ENCODE measurements at regions not wholly inside any gene's neighbourhood (a gene's known extent, or its start where the extent isn't known, plus 50 kb on each side); places are given as distances from the start of the nearest gene placed in this dataset.

DNA sequence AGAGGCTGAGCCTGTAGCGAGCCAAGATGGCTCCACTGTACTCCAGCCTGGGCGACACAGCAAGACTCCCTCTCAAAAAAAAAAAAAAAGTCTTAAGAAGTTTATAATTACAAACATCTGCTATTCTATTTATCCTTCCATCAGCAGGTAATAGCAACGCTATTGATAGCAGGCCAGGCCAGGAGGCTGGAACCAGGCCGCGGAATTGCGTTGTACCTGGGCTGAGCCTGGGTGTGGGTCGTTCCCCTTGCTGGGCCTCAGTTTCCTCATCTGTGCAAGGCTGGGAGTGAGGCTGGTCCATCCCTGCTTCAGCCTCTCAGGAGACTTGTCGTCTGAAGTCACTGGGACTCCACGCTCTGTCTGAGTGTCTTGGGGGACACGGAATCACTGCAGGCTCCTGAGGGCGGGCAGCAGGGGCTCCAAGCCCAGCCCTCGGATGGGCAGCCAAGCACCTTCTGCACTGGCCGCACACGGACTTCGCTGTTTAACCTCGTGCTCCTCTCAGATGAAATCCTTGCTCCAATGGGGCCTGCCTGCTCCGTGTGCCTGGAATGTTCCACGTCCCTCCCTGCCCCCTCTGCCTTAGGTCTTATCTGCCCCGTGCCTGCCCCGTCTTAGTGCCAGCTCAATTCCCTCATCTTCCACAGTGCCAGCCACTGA lies 103.9 kb upstream of the C1orf174 start:
- Mint-ChIP-seq H3K4me1 (ENCODE audit: insufficient read depth, unreplicated experiment) (no peaks in the 10 kb centered on the region), H3K36me3 (ENCODE audit: insufficient read depth, unreplicated experiment) (no peaks in the 10 kb centered on the region), H3K9me3 (ENCODE audit: unreplicated experiment) (peaks cover 27% of the 10 kb centered on the region), H3K4me3 (ENCODE audit: unreplicated experiment) (no peak overlapping the region), H3K27ac (ENCODE audit: low read depth, unreplicated experiment) (no peak overlapping the region), H3K27me3 (ENCODE audit: insufficient read depth, unreplicated experiment) (no peaks in the 10 kb centered on the region)
- TF ChIP-seq, protein P1, sequence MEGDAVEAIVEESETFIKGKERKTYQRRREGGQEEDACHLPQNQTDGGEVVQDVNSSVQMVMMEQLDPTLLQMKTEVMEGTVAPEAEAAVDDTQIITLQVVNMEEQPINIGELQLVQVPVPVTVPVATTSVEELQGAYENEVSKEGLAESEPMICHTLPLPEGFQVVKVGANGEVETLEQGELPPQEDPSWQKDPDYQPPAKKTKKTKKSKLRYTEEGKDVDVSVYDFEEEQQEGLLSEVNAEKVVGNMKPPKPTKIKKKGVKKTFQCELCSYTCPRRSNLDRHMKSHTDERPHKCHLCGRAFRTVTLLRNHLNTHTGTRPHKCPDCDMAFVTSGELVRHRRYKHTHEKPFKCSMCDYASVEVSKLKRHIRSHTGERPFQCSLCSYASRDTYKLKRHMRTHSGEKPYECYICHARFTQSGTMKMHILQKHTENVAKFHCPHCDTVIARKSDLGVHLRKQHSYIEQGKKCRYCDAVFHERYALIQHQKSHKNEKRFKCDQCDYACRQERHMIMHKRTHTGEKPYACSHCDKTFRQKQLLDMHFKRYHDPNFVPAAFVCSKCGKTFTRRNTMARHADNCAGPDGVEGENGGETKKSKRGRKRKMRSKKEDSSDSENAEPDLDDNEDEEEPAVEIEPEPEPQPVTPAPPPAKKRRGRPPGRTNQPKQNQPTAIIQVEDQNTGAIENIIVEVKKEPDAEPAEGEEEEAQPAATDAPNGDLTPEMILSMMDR (IDR thresholded peaks at IDR 0.05; ENCODE audit: unreplicated experiment), result no peak
- DNase-seq (ENCODE audit: unreplicated experiment), result no peak
- ChIA-PET CTCF (no interaction called here), POLR2A (no interaction called here)
- no TSS peak for BruUV-seq (replicated peaks)
- intact Hi-C loops (cut with micrococcal nuclease), result no loop called here

DNA sequence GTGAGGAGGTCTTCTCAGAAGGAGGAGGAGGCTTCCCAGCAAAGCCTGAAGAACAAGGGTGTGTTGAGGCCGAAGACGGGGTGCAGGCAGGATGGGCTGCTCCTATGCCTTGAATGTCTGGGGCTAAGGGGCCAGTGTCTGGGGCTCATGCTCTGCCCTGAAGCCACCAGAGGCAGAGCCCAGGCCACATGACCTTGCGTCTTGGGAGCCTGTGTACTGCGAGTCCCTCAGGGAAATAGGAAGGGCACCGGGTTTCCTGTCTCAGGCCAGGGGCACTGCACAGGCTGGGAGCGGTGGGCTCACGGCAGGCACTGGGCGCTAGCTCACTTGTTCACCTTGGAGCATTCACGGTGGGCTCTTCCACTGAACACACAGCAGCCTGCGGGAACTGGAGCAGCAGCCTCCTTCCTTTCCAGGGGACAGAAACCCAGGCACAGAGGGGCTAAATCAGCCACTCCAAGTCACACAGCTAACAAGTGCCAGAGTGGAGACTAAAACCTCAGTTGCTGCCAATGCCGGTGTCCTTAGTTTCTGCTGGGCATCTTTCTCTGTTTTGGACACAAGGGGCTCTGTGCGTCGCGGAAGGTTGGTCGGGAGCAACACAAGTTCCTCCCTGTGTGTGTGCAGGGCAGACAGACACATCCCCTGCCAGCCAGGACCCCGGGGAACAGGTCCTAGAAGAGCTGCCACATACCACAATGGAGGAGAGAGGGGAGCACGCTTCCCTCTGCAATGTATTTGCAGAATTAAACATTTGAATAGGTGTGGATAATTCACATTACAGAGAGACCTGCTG lies 104.8 kb upstream of the C1orf174 start:
- Mint-ChIP-seq H3K4me3 (ENCODE audit: unreplicated experiment) (no peak overlapping the region), H3K9me3 (ENCODE audit: unreplicated experiment) (peaks cover 27% of the 10 kb centered on the region), H3K36me3 (ENCODE audit: insufficient read depth, unreplicated experiment) (no peaks in the 10 kb centered on the region), H3K4me1 (ENCODE audit: insufficient read depth, unreplicated experiment) (no peaks in the 10 kb centered on the region), H3K27me3 (ENCODE audit: insufficient read depth, unreplicated experiment) (no peaks in the 10 kb centered on the region), H3K27ac (ENCODE audit: low read depth, unreplicated experiment) (no peak overlapping the region)
- no peak for DNase-seq (ENCODE audit: unreplicated experiment)
- POLR2A ChIA-PET, result no interaction called here
- intact Hi-C loops (cut with micrococcal nuclease), result no loop called here
- TF ChIP-seq, protein P1 (IDR thresholded peaks at IDR 0.05; ENCODE audit: unreplicated experiment), result no peak
- CTCF ChIA-PET, result no interaction called here
- no TSS peak for BruUV-seq (replicated peaks)

- peaks cover 27% of the 10 kb centered on the region for H3K9me3 Mint-ChIP-seq (ENCODE audit: unreplicated experiment)
- ChIA-PET CTCF (no interaction called here), POLR2A (no interaction called here)
- TF ChIP-seq, protein P1 (IDR thresholded peaks at IDR 0.05; ENCODE audit: unreplicated experiment), result no peak
- no peaks in the 10 kb centered on the region for H3K36me3 Mint-ChIP-seq (ENCODE audit: insufficient read depth, unreplicated experiment)
- no TSS peak for BruUV-seq (replicated peaks)
- H3K27ac Mint-ChIP-seq (ENCODE audit: low read depth, unreplicated experiment), result no peak overlapping the region
- intact Hi-C loops (cut with micrococcal nuclease), result no loop called here
- no peaks in the 10 kb centered on the region for H3K4me1 Mint-ChIP-seq (ENCODE audit: insufficient read depth, unreplicated experiment)
- no peak for DNase-seq (ENCODE audit: unreplicated experiment)
- no peaks in the 10 kb centered on the region for H3K27me3 Mint-ChIP-seq (ENCODE audit: insufficient read depth, unreplicated experiment)
- no peak overlapping the region for H3K4me3 Mint-ChIP-seq (ENCODE audit: unreplicated experiment)
These were observed 105.4 kb upstream of the C1orf174 start for GRCh38 chr1:4005431-4005830.

- BruUV-seq (replicated peaks), result no TSS peak
- no peak overlapping the region for H3K27ac Mint-ChIP-seq (ENCODE audit: low read depth, unreplicated experiment)
- ChIA-PET CTCF (no interaction called here), POLR2A (no interaction called here)
- DNase-seq (ENCODE audit: unreplicated experiment), result no peak
- no peaks in the 10 kb centered on the region for H3K27me3 Mint-ChIP-seq (ENCODE audit: insufficient read depth, unreplicated experiment)
- no peak overlapping the region for H3K4me3 Mint-ChIP-seq (ENCODE audit: unreplicated experiment)
- H3K4me1 Mint-ChIP-seq (ENCODE audit: insufficient read depth, unreplicated experiment), result no peaks in the 10 kb centered on the region
- TF ChIP-seq, protein P1 (IDR thresholded peaks at IDR 0.05; ENCODE audit: unreplicated experiment), result no peak
- no peaks in the 10 kb centered on the region for H3K36me3 Mint-ChIP-seq (ENCODE audit: insufficient read depth, unreplicated experiment)
- H3K9me3 Mint-ChIP-seq (ENCODE audit: unreplicated experiment), result peaks cover 27% of the 10 kb centered on the region
- intact Hi-C loops (cut with micrococcal nuclease), result no loop called here
These were observed 106.8 kb upstream of the C1orf174 start for GRCh38 chr1:4006676-4007374.

Data from MCF 10A (cell line).